ENCODE measurements at regions not wholly inside any gene's neighbourhood (a gene's known extent, or its start where the extent isn't known, plus 50 kb on each side); places are given as distances from the start of the nearest gene placed in this dataset.

- no peak for TF ChIP-seq CTCF (IDR thresholded peaks at IDR 0.05; ENCODE audit: extremely low read depth, missing control alignments)
- no peak for DNase-seq (ENCODE audit: low spot score)
Measured at GRCh38 chr10:108208732-108209131, 1044.2 kb upstream of the SORCS1 start.

- TF ChIP-seq CTCF (IDR thresholded peaks at IDR 0.05; ENCODE audit: extremely low read depth, missing control alignments) = no peak
- DNase-seq (ENCODE audit: low spot score) = no peak
Measured at GRCh38 chr10:108208038-108208437, 1043.5 kb upstream of the SORCS1 start.

GRCh38 chr10:108204528-108205305 lies 1040.2 kb upstream of the SORCS1 start:
- TF ChIP-seq CTCF (IDR thresholded peaks at IDR 0.05; ENCODE audit: extremely low read depth, missing control alignments) = peak; percentile 39
- peak; percentile 31 for DNase-seq (ENCODE audit: low spot score)

- TF ChIP-seq CTCF (IDR thresholded peaks at IDR 0.05; ENCODE audit: extremely low read depth, missing control alignments) = no peak
- no peak for DNase-seq (ENCODE audit: low spot score)
Measured at GRCh38 chr10:108203905-108204527, 1039.5 kb upstream of the SORCS1 start.

GRCh38 chr10:108187408-108188012 lies 1023.0 kb upstream of the SORCS1 start:
- DNase-seq (ENCODE audit: low spot score) = no peak
- no peak for TF ChIP-seq CTCF (IDR thresholded peaks at IDR 0.05; ENCODE audit: extremely low read depth, missing control alignments)

GRCh38 chr10:108184114-108184513 lies 1019.6 kb upstream of the SORCS1 start:
- no peak for TF ChIP-seq CTCF (IDR thresholded peaks at IDR 0.05; ENCODE audit: extremely low read depth, missing control alignments)
- DNase-seq (ENCODE audit: low spot score) = no peak

- no peak for DNase-seq (ENCODE audit: low spot score)
- no peak for TF ChIP-seq CTCF (IDR thresholded peaks at IDR 0.05; ENCODE audit: extremely low read depth, missing control alignments)
Measured at GRCh38 chr10:108180878-108181277, 1016.4 kb upstream of the SORCS1 start.

Measured in GM20000 (cell line).